Endodermal cell (in vitro differentiated cells): ENCODE measurements at regions not wholly inside any gene's neighbourhood (a gene's known extent, or its start where the extent isn't known, plus 50 kb on each side); places are given as distances from the start of the nearest gene placed in this dataset.
"Not testable (repeated sequence)": the region's sequence is repeated elsewhere in the genome, so short reads cannot be mapped to it uniquely, and the experiment has no call there.

Experiments
- DNase-seq: peaks from one replicate; pipeline ENCODE4 v3.0.0-alpha.2; 2017
- H3K27ac ChIP-seq: 2 replicates; pipeline ENCODE4 v1.5.1; 2013; ENCODE audit warnings: mild to moderate bottlenecking, low read depth, low read length, moderate library complexity
- H3K27me3 ChIP-seq: 2 replicates; pipeline ENCODE4 v1.6.1; 2013; ENCODE audit warnings: mild to moderate bottlenecking, low read length, moderate library complexity; ENCODE audit not compliant: insufficient read depth, control insufficient read depth, poor library complexity, severe bottlenecking
- H3K36me3 ChIP-seq: 2 replicates; pipeline ENCODE4 v1.7.0; 2013; ENCODE audit warnings: mild to moderate bottlenecking, low read length, moderate library complexity; ENCODE audit not compliant: control insufficient read depth, insufficient read depth
- H3K4me1 ChIP-seq: one replicate; pipeline ENCODE4 v1.7.0; 2013; ENCODE audit warnings: low read length; ENCODE audit not compliant: control insufficient read depth, insufficient read depth
- H3K4me3 ChIP-seq: 2 replicates; pipeline ENCODE4 v1.5.1; 2013; ENCODE audit warnings: mild to moderate bottlenecking, low read length, moderate library complexity
- H3K9ac ChIP-seq: 2 replicates; pipeline ENCODE4 v1.6.1; 2013; ENCODE audit warnings: mild to moderate bottlenecking, low read length, moderate library complexity; ENCODE audit not compliant: poor library complexity, severe bottlenecking; ENCODE audit errors: extremely low read depth
- H3K9me3 ChIP-seq: 2 replicates; pipeline ENCODE4 v1.6.1; 2013; ENCODE audit warnings: mild to moderate bottlenecking, low read length, moderate library complexity; ENCODE audit not compliant: control insufficient read depth
- H3K27ac Mint-ChIP-seq: 2 replicates; pipeline ENCODE4 v1.8.0; 2020; ENCODE audit warnings: mixed read lengths
- H3K27me3 Mint-ChIP-seq: 2 replicates; pipeline ENCODE4 v1.8.0; 2021; ENCODE audit warnings: mild to moderate bottlenecking, mixed read lengths; ENCODE audit not compliant: insufficient read depth
- H3K36me3 Mint-ChIP-seq: 2 replicates; pipeline ENCODE4 v1.8.0; 2020; ENCODE audit warnings: low read depth, mixed read lengths
- H3K4me1 Mint-ChIP-seq: 2 replicates; pipeline ENCODE4 v1.8.0; 2020; ENCODE audit warnings: mixed read lengths
- H3K4me3 Mint-ChIP-seq: 2 replicates; pipeline ENCODE4 v1.8.0; 2020; ENCODE audit warnings: mild to moderate bottlenecking, moderate library complexity, mixed read lengths
- H3K9me3 Mint-ChIP-seq: 2 replicates; pipeline ENCODE4 v1.8.0; 2020; ENCODE audit warnings: mild to moderate bottlenecking, mixed read lengths
- CTCF ChIP-seq: fragments of 200-600 bp; sonication (generic); conservative IDR thresholded peaks from 2 replicates; pipeline ENCODE4 v1.5.0; 2021; ENCODE audit warnings: antibody characterized with exemption, mild to moderate bottlenecking
- WGBS, 2 experiments: methylation state at CpG; one replicate each; pipeline versions ENCODE4 v1.1.5 to v1.1.7; 2013; ENCODE audit warnings: missing lambda C conversion rate in 2 of 2, mixed read lengths in 1 of 2; ENCODE audit not compliant: insufficient coverage in 1 of 2, insufficient read length in 1 of 2; 5-methylcytosine and 5-hydroxymethylcytosine counted together

- H3K27me3 ChIP-seq = no peaks in the 10 kb centered on the region
- Mint-ChIP-seq H3K9me3 (no peaks in the 10 kb centered on the region), H3K4me1 (no peaks in the 10 kb centered on the region), H3K27me3 (no peaks in the 10 kb centered on the region), H3K4me3 (no peak overlapping the region), H3K36me3 (no peaks in the 10 kb centered on the region), H3K27ac (no peak overlapping the region)
- H3K4me1 ChIP-seq = no peaks in the 10 kb centered on the region
- H3K9me3 ChIP-seq = no peaks in the 10 kb centered on the region
- no peak overlapping the region for H3K4me3 ChIP-seq
- no peak for TF ChIP-seq CTCF
- no peak overlapping the region for H3K27ac ChIP-seq
- H3K9ac ChIP-seq = no peak overlapping the region
- DNase-seq = no peak
- no peaks in the 10 kb centered on the region for H3K36me3 ChIP-seq
These were observed 421.7 kb upstream of the CHRM2 start for GRCh38 chr7:136446751-136447150.

- Histone ChIP-seq H3K9ac (no peak overlapping the region), H3K36me3 (no peaks in the 10 kb centered on the region), H3K27me3 (no peaks in the 10 kb centered on the region), H3K9me3 (no peaks in the 10 kb centered on the region), H3K4me3 (no peak overlapping the region), H3K27ac (no peak overlapping the region), H3K4me1 (no peaks in the 10 kb centered on the region)
- 85 to 88% methylated on average over 3 of the region's 3 CpGs for WGBS, 2 experiments
- no peak overlapping the region for H3K27ac Mint-ChIP-seq
- H3K4me1 Mint-ChIP-seq = no peaks in the 10 kb centered on the region
- H3K27me3 Mint-ChIP-seq = no peaks in the 10 kb centered on the region
- TF ChIP-seq CTCF = no peak
- DNase-seq = no peak
- H3K36me3 Mint-ChIP-seq = no peaks in the 10 kb centered on the region
- H3K9me3 Mint-ChIP-seq = no peaks in the 10 kb centered on the region
- H3K4me3 Mint-ChIP-seq = no peak overlapping the region
These were observed 426.6 kb upstream of the CHRM2 start for GRCh38 chr7:136441835-136442234.

GRCh38 chr7:136431736-136432135, 436.7 kb upstream of the CHRM2 start:
- not testable (repeated sequence) for H3K27ac Mint-ChIP-seq, H3K4me1 ChIP-seq, H3K27ac ChIP-seq, H3K36me3 Mint-ChIP-seq, H3K9ac ChIP-seq, DNase-seq, H3K36me3 ChIP-seq, H3K9me3 ChIP-seq, H3K9me3 Mint-ChIP-seq, H3K27me3 Mint-ChIP-seq, H3K27me3 ChIP-seq, H3K4me3 ChIP-seq, H3K4me3 Mint-ChIP-seq, H3K4me1 Mint-ChIP-seq
- WGBS, 2 experiments = 85 to 89% methylated on average over 2 to 3 of the region's 3 CpGs

- Histone ChIP-seq H3K4me3 (no peak overlapping the region), H3K9me3 (no peaks in the 10 kb centered on the region), H3K27ac (no peak overlapping the region), H3K4me1 (no peaks in the 10 kb centered on the region), H3K27me3 (no peaks in the 10 kb centered on the region), H3K36me3 (no peaks in the 10 kb centered on the region), H3K9ac (no peak overlapping the region)
- no peak overlapping the region for H3K27ac Mint-ChIP-seq
- DNase-seq = no peak
- no peak overlapping the region for H3K4me3 Mint-ChIP-seq
- no peak for TF ChIP-seq CTCF
- no peaks in the 10 kb centered on the region for H3K4me1 Mint-ChIP-seq
- no peaks in the 10 kb centered on the region for H3K36me3 Mint-ChIP-seq
- H3K27me3 Mint-ChIP-seq = no peaks in the 10 kb centered on the region
- H3K9me3 Mint-ChIP-seq = no peaks in the 10 kb centered on the region
These were observed 444.4 kb upstream of the CHRM2 start for GRCh38 chr7:136424058-136424457.

- H3K4me1 Mint-ChIP-seq, H3K9me3 Mint-ChIP-seq, H3K4me1 ChIP-seq, H3K36me3 ChIP-seq, H3K27ac ChIP-seq, H3K9me3 ChIP-seq, H3K4me3 ChIP-seq, DNase-seq, H3K9ac ChIP-seq, H3K27me3 Mint-ChIP-seq, H3K27me3 ChIP-seq, H3K36me3 Mint-ChIP-seq: not testable (repeated sequence)
- Mint-ChIP-seq H3K27ac (peak overlapping the region; percentile 87), H3K4me3 (peak overlapping the region; percentile 53)
- 88% methylated on average over 5 of the region's 21 CpGs; no CpG with 5 or more reads in 1 of the 2 experiments for WGBS, 2 experiments
These were observed 442.6 kb upstream of the MTPN start for GRCh38 chr7:136419740-136420139.
